GM12875 (cell line): ENCODE measurements at regions not wholly inside any gene's neighbourhood (a gene's known extent, or its start where the extent isn't known, plus 50 kb on each side); places are given as distances from the start of the nearest gene placed in this dataset.

Source experiments
- H3K4me3 ChIP-seq: one replicate; pipeline ENCODE4 v1.5.1; 2011; ENCODE audit warnings: low read depth, low read length, control low read depth
- TF ChIP-seq, protein P1 (sequence below): IDR thresholded peaks from 2 replicates; pipeline ENCODE4 v1.5.1; 2011; ENCODE audit warnings: low read depth, mild to moderate bottlenecking, control low read depth, inconsistent platforms, low read length, moderate library complexity, borderline replicate concordance; ENCODE audit not compliant: insufficient read depth

DNA sequence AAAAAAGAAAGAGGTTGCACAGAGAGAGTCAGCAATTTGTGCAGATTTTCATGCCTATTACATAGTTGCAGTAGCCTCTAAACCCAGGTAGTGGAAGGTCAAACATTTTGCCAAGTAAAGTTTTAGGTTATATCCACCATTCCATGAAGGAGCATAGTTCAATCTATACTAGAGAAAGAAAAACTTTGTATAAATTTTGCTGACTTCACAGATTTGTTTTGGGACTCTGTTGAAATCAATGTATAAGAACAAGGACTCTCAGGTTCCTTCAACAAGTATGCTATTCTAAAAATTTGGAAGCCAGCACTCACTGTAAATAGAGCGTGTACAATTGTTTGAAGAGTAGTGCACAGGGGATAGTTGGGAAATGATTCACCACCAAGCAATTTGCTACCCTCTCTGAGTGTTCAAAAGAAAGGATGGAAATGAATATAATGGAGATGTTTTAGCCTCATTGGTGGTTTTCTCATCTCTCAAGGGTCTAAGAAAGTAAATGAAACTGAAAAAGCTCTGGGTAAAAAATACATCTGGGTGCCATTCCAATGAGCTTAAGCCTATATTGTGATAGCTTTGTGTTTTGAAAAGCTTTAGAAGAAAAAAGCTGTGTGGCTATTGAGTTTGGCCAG is 508.4 kb upstream of the LUZP2 start:
- H3K4me3 ChIP-seq = no peak overlapping the region
- TF ChIP-seq, protein P1, sequence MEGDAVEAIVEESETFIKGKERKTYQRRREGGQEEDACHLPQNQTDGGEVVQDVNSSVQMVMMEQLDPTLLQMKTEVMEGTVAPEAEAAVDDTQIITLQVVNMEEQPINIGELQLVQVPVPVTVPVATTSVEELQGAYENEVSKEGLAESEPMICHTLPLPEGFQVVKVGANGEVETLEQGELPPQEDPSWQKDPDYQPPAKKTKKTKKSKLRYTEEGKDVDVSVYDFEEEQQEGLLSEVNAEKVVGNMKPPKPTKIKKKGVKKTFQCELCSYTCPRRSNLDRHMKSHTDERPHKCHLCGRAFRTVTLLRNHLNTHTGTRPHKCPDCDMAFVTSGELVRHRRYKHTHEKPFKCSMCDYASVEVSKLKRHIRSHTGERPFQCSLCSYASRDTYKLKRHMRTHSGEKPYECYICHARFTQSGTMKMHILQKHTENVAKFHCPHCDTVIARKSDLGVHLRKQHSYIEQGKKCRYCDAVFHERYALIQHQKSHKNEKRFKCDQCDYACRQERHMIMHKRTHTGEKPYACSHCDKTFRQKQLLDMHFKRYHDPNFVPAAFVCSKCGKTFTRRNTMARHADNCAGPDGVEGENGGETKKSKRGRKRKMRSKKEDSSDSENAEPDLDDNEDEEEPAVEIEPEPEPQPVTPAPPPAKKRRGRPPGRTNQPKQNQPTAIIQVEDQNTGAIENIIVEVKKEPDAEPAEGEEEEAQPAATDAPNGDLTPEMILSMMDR = no peak

DNA sequence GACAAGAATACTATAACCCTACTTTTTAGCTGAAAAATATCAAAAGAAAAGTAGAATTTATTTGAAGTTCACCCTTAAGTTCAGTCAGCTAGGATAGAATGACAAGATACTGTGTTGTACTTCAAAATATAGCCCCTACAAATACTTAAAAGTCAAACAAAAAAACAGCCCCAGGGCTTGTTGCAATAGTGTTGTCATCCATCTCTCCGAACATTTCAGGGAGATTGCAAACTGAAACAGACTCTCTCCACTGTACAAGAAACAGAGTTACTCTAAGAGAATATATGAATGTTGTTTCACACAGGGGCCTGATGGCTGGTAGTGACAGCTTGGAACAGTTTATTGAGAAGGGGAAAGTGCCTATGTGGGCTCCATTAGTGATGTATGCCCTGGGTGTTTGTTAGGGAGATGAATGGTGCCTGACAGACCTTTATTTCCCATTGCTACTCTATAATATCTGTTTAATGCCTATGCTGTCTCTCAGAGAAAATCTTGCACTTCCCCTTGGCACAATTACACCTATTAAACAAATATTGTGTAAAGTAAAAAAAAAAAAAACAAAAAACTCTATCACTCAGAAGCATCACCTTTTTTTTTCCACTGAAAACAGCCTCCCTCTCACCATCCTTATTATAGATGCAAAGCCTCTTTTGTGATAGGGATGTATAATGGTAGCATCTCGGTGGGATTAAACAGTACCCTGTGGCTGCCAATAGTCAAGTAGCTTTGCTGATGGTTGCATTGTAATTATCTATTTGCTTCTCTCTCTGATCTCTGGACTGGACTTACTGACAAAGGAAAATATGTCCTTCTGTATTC is 506.3 kb upstream of the LUZP2 start:
- H3K4me3 ChIP-seq = no peak overlapping the region
- TF ChIP-seq, protein P1 = no peak

DNA sequence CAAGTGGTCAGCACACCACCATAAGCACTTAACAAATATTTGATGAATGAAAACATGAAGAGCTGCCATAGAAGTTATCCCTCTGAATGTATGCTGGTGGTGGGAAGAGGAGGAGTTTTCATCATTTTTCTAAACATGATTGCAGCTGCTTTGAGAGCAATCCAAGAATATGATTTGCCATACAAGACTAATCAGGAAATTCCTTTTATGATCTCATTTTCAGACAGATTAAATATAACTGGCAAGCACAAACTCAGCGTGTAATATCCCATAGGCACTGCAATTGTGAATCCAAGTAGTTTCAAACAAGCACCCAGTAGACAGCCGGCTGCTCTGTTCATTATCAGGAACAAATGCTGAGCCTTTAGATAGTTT is 505.7 kb upstream of the LUZP2 start:
- no peak overlapping the region for H3K4me3 ChIP-seq
- TF ChIP-seq, protein P1 = no peak

DNA sequence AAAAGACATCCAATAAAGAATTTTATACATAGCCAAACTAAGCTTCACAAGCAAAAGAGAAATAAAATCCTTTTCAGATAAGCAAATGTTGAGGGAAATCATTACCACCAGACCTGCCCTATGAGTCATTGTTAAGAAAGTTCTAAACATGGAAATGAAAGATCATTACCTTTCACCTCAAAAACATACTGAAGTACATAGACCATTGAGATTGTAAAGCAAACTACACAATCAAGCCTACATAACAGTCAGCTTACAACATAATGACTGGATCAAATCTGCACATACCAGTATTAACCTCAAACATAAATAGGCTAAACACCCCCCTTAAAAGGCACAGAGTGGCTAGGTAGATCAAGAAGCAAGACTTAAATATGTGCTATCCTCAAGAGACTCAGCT is 501.0 kb upstream of the LUZP2 start:
- TF ChIP-seq, protein P1 = no peak
- H3K4me3 ChIP-seq = no peak overlapping the region

DNA sequence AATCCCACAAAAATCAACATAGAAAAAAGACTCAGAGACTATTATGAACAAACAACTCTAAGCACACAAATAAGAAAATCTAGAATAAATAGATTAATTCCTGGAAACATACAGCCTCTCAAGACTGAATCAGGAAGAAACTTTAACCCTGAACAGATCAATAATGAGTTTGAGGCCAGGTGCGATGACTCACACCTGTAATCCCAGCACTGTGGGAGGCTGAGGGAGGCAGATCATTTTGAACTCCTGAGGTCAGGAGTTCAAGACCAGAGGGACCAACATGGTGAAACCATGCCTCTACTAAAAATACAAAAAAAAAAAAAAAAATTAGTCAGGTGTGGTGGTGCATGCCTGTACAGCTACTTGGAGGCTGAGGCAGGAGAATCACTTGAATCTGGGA is 499.5 kb upstream of the LUZP2 start:
- no peak overlapping the region for H3K4me3 ChIP-seq
- TF ChIP-seq, protein P1 = no peak

DNA sequence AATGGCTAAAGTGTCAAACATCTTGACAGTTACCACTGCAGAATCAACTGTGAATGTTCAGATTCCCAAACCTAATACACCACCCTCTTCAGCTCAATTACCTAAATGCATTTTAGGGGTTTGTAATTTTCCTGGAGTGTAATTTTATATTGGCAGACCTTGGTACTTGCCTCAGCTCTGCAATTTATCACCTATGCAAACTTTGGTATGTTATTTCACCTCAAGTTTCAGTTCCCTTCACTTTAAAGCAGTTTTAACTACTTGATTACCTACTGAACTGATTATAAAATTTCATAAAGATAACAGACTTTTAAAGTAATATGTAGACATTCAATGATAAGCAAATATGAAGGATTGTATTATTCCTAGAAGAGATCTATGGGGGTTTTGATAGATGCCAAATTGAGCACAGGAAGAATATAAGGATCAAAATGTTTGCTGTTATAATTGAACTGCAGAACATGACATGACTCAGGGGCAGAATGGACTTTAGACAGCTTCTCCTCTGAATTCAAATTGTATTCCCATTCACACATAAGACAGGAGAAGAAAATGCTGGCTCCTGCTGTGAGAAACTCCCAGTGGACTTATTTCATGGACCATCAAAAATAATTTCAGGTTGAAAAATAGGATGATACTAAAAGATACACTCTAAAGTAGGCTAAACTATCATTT is 491.5 kb upstream of the LUZP2 start:
- no peak overlapping the region for H3K4me3 ChIP-seq
- TF ChIP-seq, protein P1 = no peak

DNA sequence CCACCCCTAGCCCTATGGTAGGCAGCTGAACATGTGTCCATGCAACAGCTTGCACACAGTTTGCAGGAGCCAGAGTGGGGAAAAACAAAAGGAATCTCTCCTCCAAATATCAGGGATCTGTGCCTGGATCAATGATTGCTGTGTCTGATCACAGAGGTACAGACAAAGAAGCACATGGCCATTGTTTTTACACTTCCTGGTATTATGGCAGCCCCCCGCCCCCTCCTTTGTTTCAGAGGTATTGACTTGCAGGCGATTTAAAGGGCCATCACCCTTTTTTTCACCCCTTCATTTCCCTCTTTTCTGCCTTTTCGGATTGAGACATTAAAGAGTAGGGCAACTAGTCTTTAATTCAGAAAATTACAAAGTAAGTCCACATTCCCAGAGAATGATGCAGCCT is 453.0 kb upstream of the LUZP2 start:
- no peak overlapping the region for H3K4me3 ChIP-seq
- TF ChIP-seq, protein P1 = no peak
